HepG2 (cell line): ENCODE measurements at regions not wholly inside any gene's neighbourhood (a gene's known extent, or its start where the extent isn't known, plus 50 kb on each side); places are given as distances from the start of the nearest gene placed in this dataset.

Experiments used
- ATAC-seq: fragments of 200-7000 bp; cut with Tn5 transposase; 3 replicates; pipeline ENCODE4 v1.9.1; 2020; ENCODE audit warnings: mild to moderate bottlenecking, moderate library complexity
- BruUV-seq: library from RNA; stranded (reverse); fragments of 400-500 nt; replicated peaks from 2 replicates; lab custom pipeline; 2021; lab: Mats Ljungman, UMichigan
- CTCF ChIA-PET: fragments of 300-600 bp; formaldehyde crosslinking; extraction: SDS; loops from one replicate; lab custom pipeline; 2021; ENCODE audit warnings: low total read pairs, inconsistent platforms, low intra/inter-chr PET ratio; lab: Yijun Ruan, JAX
- POLR2A ChIA-PET: fragments of 350-600 bp; sonication (Branson Sonifier 250); formaldehyde crosslinking; loops from one replicate; lab custom pipeline; 2020; ENCODE audit warnings: antibody characterized with exemption, inconsistent platforms; lab: Yijun Ruan, JAX
- DNase-seq: peaks from one replicate; pipeline ENCODE4 v3.0.0-alpha.2; 2015; ENCODE audit warnings: low spot score
- FAIRE-seq: peaks from 3 replicates; lab custom pipeline; 2011; peaks lifted over from hg19 to GRCh38; lab: Jason Lieb, UNC
- H2AFZ ChIP-seq: one replicate; pipeline ENCODE4 v1.6.1; 2011; ENCODE audit warnings: low read length, inconsistent platforms
- H3K27ac ChIP-seq: fragments of 300-600 bp; 3 replicates; pipeline ENCODE4 v1.8.0; 2011; ENCODE audit warnings: mixed run types, mild to moderate bottlenecking, mixed read lengths, low read length, inconsistent platforms; ENCODE audit not compliant: insufficient read depth; ENCODE audit errors: extremely low read length
- H3K27me3 ChIP-seq, 2 experiments: fragments of 200-600 bp in 1 of 2; 2 replicates in 1 of 2; 3 replicates in 1 of 2; pipeline versions ENCODE4 v1.6.0 to v1.8.0; 2011; ENCODE audit warnings: low read length in 2 of 2, mild to moderate bottlenecking in 2 of 2, moderate library complexity in 2 of 2, inconsistent platforms in 1 of 2; ENCODE audit not compliant: insufficient read depth in 2 of 2, control insufficient read depth in 1 of 2
- H3K36me3 ChIP-seq, 2 experiments: fragments of 200-600 bp in 1 of 2; replicated peaks in 1 of 2; 2 replicates in 1 of 2; 3 replicates in 1 of 2; pipeline versions ENCODE4 v1.5.1 to v1.8.0; 2011; ENCODE audit warnings: low read length in 2 of 2, inconsistent platforms in 1 of 2; ENCODE audit not compliant: insufficient read depth in 2 of 2, control insufficient read depth in 1 of 2
- H3K4me1 ChIP-seq: 2 replicates; pipeline ENCODE4 v1.5.1; 2012; ENCODE audit warnings: low read length, inconsistent platforms; ENCODE audit not compliant: insufficient read depth
- H3K4me2 ChIP-seq: 2 replicates; pipeline ENCODE4 v1.6.0; 2011; ENCODE audit warnings: low read depth, low read length, inconsistent platforms
- H3K4me3 ChIP-seq, 3 experiments: fragments of 200-600 bp in 1 of 3; sonication (generic), shearing (Covaris generic) in 1 of 3; replicated peaks in 1 of 3; 2 replicates each; pipeline ENCODE4 v1.5.1; 2011 to 2016; ENCODE audit warnings: low read length in 3 of 3, inconsistent platforms in 2 of 3, low read depth in 2 of 3, mild to moderate bottlenecking in 2 of 3, control low read depth in 1 of 3, mixed read lengths in 1 of 3; ENCODE audit not compliant: insufficient read depth in 1 of 3
- H3K79me2 ChIP-seq: one replicate; pipeline ENCODE4 v1.6.1; 2011; ENCODE audit warnings: low read length, inconsistent platforms; ENCODE audit not compliant: insufficient read depth
- H3K9ac ChIP-seq: 2 replicates; pipeline ENCODE4 v1.6.0; 2011; ENCODE audit warnings: mild to moderate bottlenecking, low read depth, low read length, inconsistent platforms; ENCODE audit not compliant: insufficient read depth
- H3K9me3 ChIP-seq: 2 replicates; pipeline ENCODE4 v1.5.1; 2012; ENCODE audit warnings: mild to moderate bottlenecking, low read length
- H4K20me1 ChIP-seq: 2 replicates; pipeline ENCODE4 v1.6.0; 2011; ENCODE audit warnings: inconsistent platforms, mild to moderate bottlenecking, low read length, moderate library complexity; ENCODE audit not compliant: insufficient read depth
- AHR ChIP-seq: IDR thresholded peaks from 2 replicates; pipeline ENCODE4 v1.6.1; 2018; ENCODE audit warnings: missing genetic modification reagents, missing compliant biosample characterization
- DMAP1 ChIP-seq: IDR thresholded peaks from 2 replicates; pipeline ENCODE4 v1.6.1; 2016
- KAT2B ChIP-seq: fragments of 150-350 bp; IDR thresholded peaks from 2 replicates; pipeline ENCODE4 v1.6.1; 2014; ENCODE audit warnings: low read depth, low read length, borderline replicate concordance
- POLR2A ChIP-seq, 2 experiments: IDR thresholded peaks; 2 replicates each; pipeline ENCODE4 v1.6.1; 2011; ENCODE audit warnings: low read depth in 2 of 2, low read length in 2 of 2, mild to moderate bottlenecking in 1 of 2, moderate library complexity in 1 of 2; ENCODE audit not compliant: insufficient read depth in 1 of 2
- PTBP1 ChIP-seq: fragments of 200-400 bp; formaldehyde crosslinking; IDR thresholded peaks from 2 replicates; pipeline ENCODE4 v1.6.1; 2018; ENCODE audit warnings: low read length, low read depth; ENCODE audit not compliant: poor library complexity, severe bottlenecking
- ZNF496 ChIP-seq: sonication (generic); formaldehyde crosslinking; IDR thresholded peaks from 2 replicates; pipeline ENCODE4 v1.8.1; 2023; ENCODE audit warnings: mild to moderate bottlenecking, moderate library complexity, missing genetic modification reagents; ENCODE audit not compliant: insufficient replicate concordance
- ZNF652 ChIP-seq: IDR thresholded peaks from 2 replicates; pipeline ENCODE4 v1.6.1; 2016; ENCODE audit warnings: low read depth, borderline replicate concordance
- WGBS: methylation state at CpG from one replicate; pipeline ENCODE4 v1.1.6; 2017; ENCODE audit warnings: low lambda C conversion rate; 5-methylcytosine and 5-hydroxymethylcytosine counted together
- in situ Hi-C: cut with HindIII; loops from 2 replicates; pipeline ENCODE4 v1.10.0; 2017; ENCODE audit warnings: low pct_unique_long_range_greater_than_20kb; ENCODE audit not compliant: extremely low pct_ligation_motif_present
- intact Hi-C: fragments of 100-400 bp; cut with micrococcal nuclease; formaldehyde crosslinking; loops from one replicate; pipeline ENCODE4 v1.10.0; 2022; ENCODE audit not compliant: unreplicated experiment
- TF ChIP-seq, protein P1 (sequence below): sonication (generic); formaldehyde crosslinking; IDR thresholded peaks from 2 replicates; pipeline ENCODE4 v1.8.1; 2022; ENCODE audit warnings: low read depth, mild to moderate bottlenecking, missing genetic modification reagents
- TF ChIP-seq, protein P2 (sequence below): sonication (generic); formaldehyde crosslinking; IDR thresholded peaks from 2 replicates; pipeline ENCODE4 v1.4.0; 2020; ENCODE audit warnings: missing genetic modification reagents
- TF ChIP-seq, protein P3 (sequence below): sonication (generic); formaldehyde crosslinking; IDR thresholded peaks from 2 replicates; pipeline ENCODE4 v1.8.0; 2022; ENCODE audit warnings: missing genetic modification reagents, mild to moderate bottlenecking, inconsistent platforms, borderline replicate concordance
- TF ChIP-seq, protein P4 (sequence below): sonication (generic); formaldehyde crosslinking; IDR thresholded peaks from 2 replicates; pipeline ENCODE4 v1.4.0; 2020; ENCODE audit warnings: missing genetic modification reagents, borderline replicate concordance

DNA sequence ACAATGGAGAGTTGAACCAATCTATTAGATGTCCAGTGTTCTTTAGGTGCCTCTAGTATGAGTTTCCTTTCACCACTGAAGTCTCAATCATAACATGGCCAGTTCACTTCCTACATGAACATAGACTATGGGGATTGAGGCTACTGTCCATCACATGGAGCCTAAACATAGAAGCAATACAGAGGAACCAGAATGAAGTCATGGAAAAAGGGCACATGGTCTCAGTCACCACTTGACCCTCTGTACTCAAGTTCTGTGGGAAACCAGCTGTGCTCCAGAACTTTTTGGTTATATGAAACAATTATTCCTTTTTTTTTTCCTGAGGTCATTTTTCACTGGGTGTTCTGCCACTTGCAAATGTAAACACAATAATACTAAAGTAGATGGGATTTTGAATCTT lies 762.5 kb downstream of the CBLN4 start (continued):
- TF ChIP-seq, protein P1, sequence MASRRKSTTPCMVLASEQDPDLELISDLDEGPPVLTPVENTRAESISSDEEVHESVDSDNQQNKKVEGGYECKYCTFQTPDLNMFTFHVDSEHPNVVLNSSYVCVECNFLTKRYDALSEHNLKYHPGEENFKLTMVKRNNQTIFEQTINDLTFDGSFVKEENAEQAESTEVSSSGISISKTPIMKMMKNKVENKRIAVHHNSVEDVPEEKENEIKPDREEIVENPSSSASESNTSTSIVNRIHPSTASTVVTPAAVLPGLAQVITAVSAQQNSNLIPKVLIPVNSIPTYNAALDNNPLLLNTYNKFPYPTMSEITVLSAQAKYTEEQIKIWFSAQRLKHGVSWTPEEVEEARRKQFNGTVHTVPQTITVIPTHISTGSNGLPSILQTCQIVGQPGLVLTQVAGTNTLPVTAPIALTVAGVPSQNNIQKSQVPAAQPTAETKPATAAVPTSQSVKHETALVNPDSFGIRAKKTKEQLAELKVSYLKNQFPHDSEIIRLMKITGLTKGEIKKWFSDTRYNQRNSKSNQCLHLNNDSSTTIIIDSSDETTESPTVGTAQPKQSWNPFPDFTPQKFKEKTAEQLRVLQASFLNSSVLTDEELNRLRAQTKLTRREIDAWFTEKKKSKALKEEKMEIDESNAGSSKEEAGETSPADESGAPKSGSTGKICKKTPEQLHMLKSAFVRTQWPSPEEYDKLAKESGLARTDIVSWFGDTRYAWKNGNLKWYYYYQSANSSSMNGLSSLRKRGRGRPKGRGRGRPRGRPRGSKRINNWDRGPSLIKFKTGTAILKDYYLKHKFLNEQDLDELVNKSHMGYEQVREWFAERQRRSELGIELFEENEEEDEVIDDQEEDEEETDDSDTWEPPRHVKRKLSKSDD = no peak
- TF ChIP-seq, all 625 proteins: peak for 0

DNA sequence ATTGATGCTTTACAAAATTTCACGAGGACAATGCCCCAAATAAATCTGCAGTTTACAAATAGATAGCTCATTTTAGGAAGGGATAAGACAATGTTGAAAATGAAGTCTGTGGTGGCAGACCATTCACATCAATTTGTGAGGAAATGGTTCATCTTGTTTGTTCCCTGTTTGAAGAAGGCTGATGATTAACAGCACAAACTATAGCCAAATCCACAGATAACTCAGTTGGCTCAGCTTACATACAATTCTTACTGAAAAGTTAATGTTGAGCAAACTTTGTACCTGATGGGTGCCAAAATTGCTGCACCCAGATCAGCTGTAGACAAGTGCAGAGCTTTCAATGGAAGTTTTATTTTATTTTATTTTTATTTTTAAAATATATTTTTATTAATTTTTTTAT lies 763.9 kb downstream of the DOK5 start:
- intact Hi-C loops = no loop called here
- DNase-seq (no peak), ATAC-seq (no peak), FAIRE-seq (no peak)
- ChIA-PET POLR2A (no interaction called here), CTCF (no interaction called here)
- in situ Hi-C loops = no loop called here
- 2% methylated on average over 1 of the region's 1 CpG for WGBS
- Histone ChIP-seq H3K4me2 (no peak overlapping the region), H4K20me1 (no peaks in the 10 kb centered on the region), H3K4me3 (no peak overlapping the region), H3K27ac (no peak overlapping the region), H2AFZ (no peak overlapping the region), H3K9me3 (peaks cover 96% of the 10 kb centered on the region), H3K27me3 (no peaks in the 10 kb centered on the region), H3K9ac (no peak overlapping the region), H3K36me3 (no peaks in the 10 kb centered on the region), H3K4me1 (no peaks in the 10 kb centered on the region), H3K79me2 (no peaks in the 10 kb centered on the region)
- TF ChIP-seq, protein P2, sequence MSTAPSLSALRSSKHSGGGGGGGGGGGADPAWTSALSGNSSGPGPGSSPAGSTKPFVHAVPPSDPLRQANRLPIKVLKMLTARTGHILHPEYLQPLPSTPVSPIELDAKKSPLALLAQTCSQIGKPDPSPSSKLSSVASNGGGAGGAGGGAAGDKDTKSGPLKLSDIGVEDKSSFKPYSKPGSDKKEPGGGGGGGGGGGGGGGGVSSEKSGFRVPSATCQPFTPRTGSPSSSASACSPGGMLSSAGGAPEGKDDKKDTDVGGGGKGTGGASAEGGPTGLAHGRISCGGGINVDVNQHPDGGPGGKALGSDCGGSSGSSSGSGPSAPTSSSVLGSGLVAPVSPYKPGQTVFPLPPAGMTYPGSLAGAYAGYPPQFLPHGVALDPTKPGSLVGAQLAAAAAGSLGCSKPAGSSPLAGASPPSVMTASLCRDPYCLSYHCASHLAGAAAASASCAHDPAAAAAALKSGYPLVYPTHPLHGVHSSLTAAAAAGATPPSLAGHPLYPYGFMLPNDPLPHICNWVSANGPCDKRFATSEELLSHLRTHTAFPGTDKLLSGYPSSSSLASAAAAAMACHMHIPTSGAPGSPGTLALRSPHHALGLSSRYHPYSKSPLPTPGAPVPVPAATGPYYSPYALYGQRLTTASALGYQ = no peak
- TF ChIP-seq PTBP1 (no peak), DMAP1 (CRISPR knock-in tag) (no peak), POLR2A (IDR thresholded peaks at IDR 0.05; ENCODE audit: insufficient read depth in 1 of 2, low read depth in 2 of 2, low read length in 2 of 2) (no peak), ZNF652 (CRISPR knock-in tag) (no peak), AHR (CRISPR knock-in tag) (no peak), ZNF496 (CRISPR knock-in tag) (no peak), KAT2B (no peak)
- TF ChIP-seq, protein P3, sequence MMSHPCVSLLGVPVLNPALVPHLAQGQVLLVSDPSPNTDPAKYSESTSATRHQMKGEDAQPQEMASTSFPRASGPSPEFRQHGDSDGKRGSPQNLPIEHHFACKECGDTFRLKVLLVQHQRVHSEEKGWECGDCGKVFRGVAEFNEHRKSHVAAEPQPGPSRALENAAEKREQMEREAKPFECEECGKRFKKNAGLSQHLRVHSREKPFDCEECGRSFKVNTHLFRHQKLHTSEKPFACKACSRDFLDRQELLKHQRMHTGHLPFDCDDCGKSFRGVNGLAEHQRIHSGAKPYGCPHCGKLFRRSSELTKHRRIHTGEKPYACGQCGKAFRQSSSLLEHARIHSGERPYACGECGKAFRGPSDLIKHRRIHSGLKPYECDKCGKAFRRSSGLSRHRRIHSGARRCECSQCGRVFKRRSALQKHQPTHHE (CRISPR knock-in tag) = no peak
- TF ChIP-seq, protein P4, sequence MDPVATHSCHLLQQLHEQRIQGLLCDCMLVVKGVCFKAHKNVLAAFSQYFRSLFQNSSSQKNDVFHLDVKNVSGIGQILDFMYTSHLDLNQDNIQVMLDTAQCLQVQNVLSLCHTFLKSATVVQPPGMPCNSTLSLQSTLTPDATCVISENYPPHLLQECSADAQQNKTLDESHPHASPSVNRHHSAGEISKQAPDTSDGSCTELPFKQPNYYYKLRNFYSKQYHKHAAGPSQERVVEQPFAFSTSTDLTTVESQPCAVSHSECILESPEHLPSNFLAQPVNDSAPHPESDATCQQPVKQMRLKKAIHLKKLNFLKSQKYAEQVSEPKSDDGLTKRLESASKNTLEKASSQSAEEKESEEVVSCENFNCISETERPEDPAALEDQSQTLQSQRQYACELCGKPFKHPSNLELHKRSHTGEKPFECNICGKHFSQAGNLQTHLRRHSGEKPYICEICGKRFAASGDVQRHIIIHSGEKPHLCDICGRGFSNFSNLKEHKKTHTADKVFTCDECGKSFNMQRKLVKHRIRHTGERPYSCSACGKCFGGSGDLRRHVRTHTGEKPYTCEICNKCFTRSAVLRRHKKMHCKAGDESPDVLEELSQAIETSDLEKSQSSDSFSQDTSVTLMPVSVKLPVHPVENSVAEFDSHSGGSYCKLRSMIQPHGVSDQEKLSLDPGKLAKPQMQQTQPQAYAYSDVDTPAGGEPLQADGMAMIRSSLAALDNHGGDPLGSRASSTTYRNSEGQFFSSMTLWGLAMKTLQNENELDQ (CRISPR knock-in tag) = no peak
- BruUV-seq = no TSS peak
